ENCODE measurements at regions not wholly inside any gene's neighbourhood (a gene's known extent, or its start where the extent isn't known, plus 50 kb on each side); places are given as distances from the start of the nearest gene placed in this dataset.
A peak's percentile ranks its signal among the peaks of the same experiment; 100 is the strongest.
"Not testable (repeated sequence)": the region's sequence is repeated elsewhere in the genome, so short reads cannot be mapped to it uniquely, and the experiment has no call there.

DNA sequence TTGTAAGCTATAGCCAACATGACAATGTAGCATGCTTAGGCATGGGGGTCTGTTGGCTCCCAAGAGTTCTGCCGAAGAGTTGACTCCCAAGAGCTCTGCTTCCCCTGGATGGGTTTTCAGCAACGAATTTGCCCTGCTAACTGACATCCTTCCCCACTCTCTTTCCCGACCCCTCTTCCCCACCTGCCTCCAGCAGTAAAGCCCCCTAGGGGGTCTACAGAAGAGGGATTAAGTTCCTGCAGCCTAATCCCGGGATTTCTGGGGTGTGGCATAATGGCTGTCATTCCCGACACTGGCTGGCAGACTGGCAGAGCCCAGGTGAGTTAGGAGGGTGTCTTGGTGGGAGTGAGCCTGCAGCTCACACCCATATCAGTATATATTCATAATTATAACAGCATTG is 121.0 kb upstream of the ZNF184 start:
- DNase-seq (ENCODE audit: low read depth) = no peak
- TF ChIP-seq, protein P1, sequence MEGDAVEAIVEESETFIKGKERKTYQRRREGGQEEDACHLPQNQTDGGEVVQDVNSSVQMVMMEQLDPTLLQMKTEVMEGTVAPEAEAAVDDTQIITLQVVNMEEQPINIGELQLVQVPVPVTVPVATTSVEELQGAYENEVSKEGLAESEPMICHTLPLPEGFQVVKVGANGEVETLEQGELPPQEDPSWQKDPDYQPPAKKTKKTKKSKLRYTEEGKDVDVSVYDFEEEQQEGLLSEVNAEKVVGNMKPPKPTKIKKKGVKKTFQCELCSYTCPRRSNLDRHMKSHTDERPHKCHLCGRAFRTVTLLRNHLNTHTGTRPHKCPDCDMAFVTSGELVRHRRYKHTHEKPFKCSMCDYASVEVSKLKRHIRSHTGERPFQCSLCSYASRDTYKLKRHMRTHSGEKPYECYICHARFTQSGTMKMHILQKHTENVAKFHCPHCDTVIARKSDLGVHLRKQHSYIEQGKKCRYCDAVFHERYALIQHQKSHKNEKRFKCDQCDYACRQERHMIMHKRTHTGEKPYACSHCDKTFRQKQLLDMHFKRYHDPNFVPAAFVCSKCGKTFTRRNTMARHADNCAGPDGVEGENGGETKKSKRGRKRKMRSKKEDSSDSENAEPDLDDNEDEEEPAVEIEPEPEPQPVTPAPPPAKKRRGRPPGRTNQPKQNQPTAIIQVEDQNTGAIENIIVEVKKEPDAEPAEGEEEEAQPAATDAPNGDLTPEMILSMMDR (IDR thresholded peaks at IDR 0.05; ENCODE audit: insufficient read depth, low read depth, low read length, missing control alignments) = no peak
- peak overlapping the region; percentile 59 for H3K4me3 ChIP-seq (ENCODE audit: low read depth, low read length)

DNA sequence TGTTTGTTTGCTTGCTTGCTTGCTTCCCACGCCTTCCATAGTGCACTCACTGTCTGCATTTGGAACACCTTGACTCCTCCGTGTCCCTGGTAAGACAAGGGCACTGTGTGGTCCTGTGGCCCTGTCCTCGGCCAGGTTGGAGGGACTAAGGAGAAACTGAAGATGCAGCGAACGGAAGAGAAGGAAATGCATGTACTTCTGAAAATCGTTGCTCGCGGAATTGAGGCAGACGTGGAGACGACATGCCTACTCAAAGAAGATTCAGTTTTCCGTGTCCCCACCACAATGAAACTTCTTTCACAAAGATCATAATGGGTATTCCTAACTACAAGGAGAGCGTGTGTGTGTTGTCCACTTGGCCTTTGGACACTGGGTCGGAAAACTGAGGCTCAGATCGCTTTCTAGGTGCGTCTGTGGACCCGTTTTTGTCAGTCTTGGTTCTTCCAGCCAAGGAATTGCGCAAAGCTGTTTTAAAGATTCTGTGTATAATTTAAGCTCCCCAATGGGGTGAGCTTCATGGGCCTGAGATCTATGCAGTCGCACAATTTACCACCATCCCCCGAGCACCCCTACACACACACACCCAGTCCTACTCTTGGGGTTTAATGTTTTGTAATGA is 120.4 kb upstream of the ZNF184 start:
- peak overlapping the region; percentile 59 for H3K4me3 ChIP-seq (ENCODE audit: low read depth, low read length)
- DNase-seq (ENCODE audit: low read depth) = peak; percentile 44
- TF ChIP-seq, protein P1 (IDR thresholded peaks at IDR 0.05; ENCODE audit: insufficient read depth, low read depth, low read length, missing control alignments) = no peak

DNA sequence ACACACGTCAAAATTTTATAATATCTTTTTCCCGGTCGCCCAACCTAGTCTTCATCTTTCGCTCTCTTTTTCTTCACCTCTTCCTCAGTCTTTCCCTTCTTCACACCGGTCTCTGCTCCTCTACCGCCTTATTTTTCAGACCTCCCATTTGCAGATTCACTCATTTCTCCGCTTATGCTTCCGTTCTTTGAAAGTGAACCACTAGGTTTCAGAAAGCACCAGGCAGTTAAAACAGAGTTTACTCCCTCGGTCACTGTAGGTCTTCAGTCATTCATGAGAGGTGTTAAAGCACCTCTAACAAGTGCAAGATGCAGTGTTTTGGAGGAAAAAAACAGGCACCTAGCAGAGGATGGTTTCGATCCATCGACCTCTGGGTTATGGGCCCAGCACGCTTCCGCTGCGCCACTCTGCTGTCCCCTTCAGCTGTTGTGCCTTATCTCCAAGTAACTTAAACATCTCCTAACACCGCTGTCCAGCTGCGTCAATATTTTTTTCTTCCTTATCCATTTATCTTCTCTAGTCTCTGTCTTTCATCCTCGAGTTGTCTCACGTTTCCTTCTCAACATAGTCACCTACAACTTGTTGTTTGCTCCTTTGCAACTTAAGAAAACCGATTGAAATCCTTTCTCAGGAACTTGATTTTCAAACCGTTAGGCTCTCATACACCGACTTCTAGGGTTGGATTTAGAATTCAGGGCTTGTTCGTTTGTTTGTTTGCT is 119.7 kb upstream of the ZNF184 start:
- TF ChIP-seq, protein P1 (IDR thresholded peaks at IDR 0.05; ENCODE audit: insufficient read depth, low read depth, low read length, missing control alignments) = no peak
- peak; percentile 95 for DNase-seq (ENCODE audit: low read depth)
- peak overlapping the region; percentile 59 for H3K4me3 ChIP-seq (ENCODE audit: low read depth, low read length)

DNA sequence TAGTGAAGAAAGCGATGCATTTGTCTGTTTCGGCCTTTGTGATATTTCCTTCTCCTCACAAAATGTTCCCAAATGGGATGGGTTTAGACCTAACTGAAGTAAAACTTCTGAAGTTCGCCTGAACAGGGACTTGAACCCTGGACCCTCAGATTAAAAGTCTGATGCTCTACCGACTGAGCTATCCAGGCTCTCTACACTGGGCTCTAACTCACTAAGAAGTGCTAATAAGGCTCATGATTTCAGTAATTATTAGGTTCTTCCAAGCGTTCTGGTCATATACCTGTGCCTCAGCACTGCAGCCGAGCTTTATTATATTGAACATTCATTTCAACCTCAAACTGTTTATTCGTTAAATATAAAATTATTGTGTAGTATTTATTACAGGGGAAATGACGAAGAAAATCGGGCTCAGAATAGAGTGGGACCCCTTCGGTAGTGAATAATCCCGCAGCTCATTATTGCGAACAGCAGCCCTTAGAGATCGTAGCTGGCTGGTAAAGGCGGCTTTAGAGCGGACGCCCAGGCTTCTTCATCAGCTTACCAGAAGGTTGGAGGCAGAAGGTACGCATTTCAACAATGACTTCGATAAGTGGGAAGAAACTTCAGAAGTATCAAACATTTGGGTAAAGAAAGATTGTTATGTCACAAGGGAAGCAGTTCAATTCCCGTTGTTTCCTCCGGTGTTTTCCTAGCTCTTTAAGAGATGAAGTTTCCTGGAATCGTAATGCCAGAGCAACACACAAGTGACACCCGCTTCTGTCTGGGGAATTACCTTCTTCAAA is 119.0 kb upstream of the ZNF184 start:
- H3K4me3 ChIP-seq (ENCODE audit: low read depth, low read length) = peak overlapping the region; percentile 59
- DNase-seq (ENCODE audit: low read depth) = peak; percentile 75
- TF ChIP-seq, protein P1 (IDR thresholded peaks at IDR 0.05; ENCODE audit: insufficient read depth, low read depth, low read length, missing control alignments) = no peak

DNA sequence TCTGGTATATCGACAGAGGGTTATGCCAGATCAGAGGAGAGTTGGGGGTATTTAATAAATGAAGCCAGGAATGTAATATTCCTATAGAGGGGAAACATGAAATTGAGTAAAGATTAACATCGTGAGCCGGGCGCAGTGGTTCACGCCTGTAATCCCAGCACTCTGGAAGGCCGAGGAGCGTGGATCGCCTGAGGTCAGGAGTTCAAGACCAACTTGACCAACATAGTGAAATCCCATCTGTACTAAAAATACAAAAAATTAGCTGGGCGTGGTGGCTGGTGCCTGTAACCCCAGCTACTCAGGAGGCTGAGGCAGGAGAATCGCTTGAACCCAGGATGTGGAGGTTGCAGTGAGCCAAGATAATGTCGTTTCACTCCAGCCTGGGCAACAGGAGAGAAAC is 112.4 kb upstream of the ZNF184 start:
- not testable (repeated sequence) for H3K4me3 ChIP-seq (ENCODE audit: low read depth, low read length); DNase-seq (ENCODE audit: low read depth)

DNA sequence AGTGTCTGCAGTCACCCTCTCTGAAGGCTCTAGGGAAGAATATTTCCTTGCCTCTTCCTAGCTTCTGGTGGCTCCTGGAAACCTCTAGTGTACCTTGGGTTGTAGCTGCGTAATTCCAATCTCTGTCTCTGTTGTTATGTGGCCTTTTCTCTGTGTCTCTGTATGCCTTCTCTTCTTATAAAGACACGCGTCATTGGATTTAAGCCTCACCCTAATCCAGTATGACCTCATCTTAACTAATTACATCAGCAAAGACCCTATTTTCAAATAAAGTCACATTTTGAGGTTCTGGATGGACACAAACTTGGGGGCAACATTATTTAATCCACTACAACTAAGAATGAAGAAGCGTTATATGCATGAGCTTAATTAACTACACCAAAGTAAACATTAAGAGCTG is 111.4 kb upstream of the ZNF184 start:
- no peak overlapping the region for H3K4me3 ChIP-seq (ENCODE audit: low read depth, low read length)
- TF ChIP-seq, protein P1 (IDR thresholded peaks at IDR 0.05; ENCODE audit: insufficient read depth, low read depth, low read length, missing control alignments) = no peak
- DNase-seq (ENCODE audit: low read depth) = no peak
